Pancreas (tissue), 10 donors: ENCODE measurements at regions not wholly inside any gene's neighbourhood (a gene's known extent, or its start where the extent isn't known, plus 50 kb on each side); places are given as distances from the start of the nearest gene placed in this dataset.

Experiments
- ATAC-seq, 4 donors: fragments of 200-7000 bp; cut with Tn5 transposase; one replicate each; pipeline versions ENCODE4 v1.8.0 to v1.9.1; 2020; ENCODE audit warnings: mild to moderate bottlenecking in 4 of 4, moderate library complexity in 4 of 4
- DNase-seq, 6 donors: peaks; one replicate each; pipeline ENCODE4 v3.0.0-alpha.2; 2020
- FAIRE-seq: peaks from 2 replicates; lab custom pipeline; 2012; peaks lifted over from hg19 to GRCh38; lab: Jason Lieb, UNC
- H3K27ac ChIP-seq, 4 donors: fragments of 200-600 bp; sonication (generic); 1 replicate in 3 of 4; 2 replicates in 1 of 4; pipeline versions ENCODE4 v1.5.0 to v1.8.0; 2020
- H3K27me3 ChIP-seq, 4 donors: fragments of 200-600 bp; one replicate each; pipeline ENCODE4 v1.8.0; 2021
- H3K36me3 ChIP-seq, 3 donors: fragments of 200-600 bp; sonication (generic) in 1 of 3; one replicate each; pipeline versions ENCODE4 v1.5.0 to v1.8.0; 2020 to 2021
- H3K4me1 ChIP-seq, 3 donors: fragments of 200-600 bp; one replicate each; pipeline ENCODE4 v1.8.0; 2021
- H3K4me3 ChIP-seq, 4 donors: fragments of 200-600 bp; sonication (generic) in 2 of 4; one replicate each; pipeline versions ENCODE4 v1.5.0 to v1.8.0; 2020 to 2021
- H3K9me3 ChIP-seq, 4 donors: fragments of 200-600 bp; one replicate each; pipeline ENCODE4 v1.8.0; 2021
- CTCF ChIP-seq, 4 donors: fragments of 200-600 bp; sonication (generic) in 3 of 4; IDR thresholded peaks; one replicate each; pipeline versions ENCODE4 v1.5.0 to v1.8.0; 2021; ENCODE audit warnings: antibody characterized with exemption in 4 of 4
- WGBS, 2 donors: extraction: QIAGEN DNeasy Blood & Tissue Kit; methylation state at CpG; one replicate each; pipeline ENCODE4 v1.1.7; 2013; 5-methylcytosine and 5-hydroxymethylcytosine counted together
- intact Hi-C, 3 donors: fragments of 100-400 bp; cut with DNase I; formaldehyde crosslinking; loops; one replicate each; pipeline versions ENCODE4 v1.11.1 to v1.14.2; 2022
- donor health status: healthy with polysubstance abuse.
- donor health status: DM: no; HTN: no; CAD: no; lungs with moderate emphysema.
- donor health status: DM: no; HTN: no; CAD: no.
- donor health status: control.
- donor health status: control.
- donor health status: Bipolar disorder and iron deficiency.
- donor health status: DM: yes; HTN: yes; CAD: no.
- donor health status: DM: no; HTN: no; CAD: no.
- donor health status: DM: no; HTN: no; CAD: no.
- donor health status: DM: yes; HTN: yes; CAD: no.

- Histone ChIP-seq H3K36me3 (no peaks in the 10 kb centered on the region), H3K4me3 (no peak overlapping the region), H3K27me3 (no peaks in the 10 kb centered on the region), H3K9me3 (no peaks in the 10 kb centered on the region), H3K27ac (no peak overlapping the region), H3K4me1 (no peaks in the 10 kb centered on the region)
- 31 to 51% methylated on average over 3 of the region's 3 CpGs for WGBS, 2 donors
- DNase-seq = peak in 1 of 6 donors; percentile 24
- intact Hi-C loops = no loop called here
- no peak for FAIRE-seq
- TF ChIP-seq CTCF (IDR thresholded peaks at IDR 0.05) = no peak
- ATAC-seq = no peak
Observed at GRCh38 chr22:49230194-49230577, 597.5 kb downstream of the BRD1 start.

DNA sequence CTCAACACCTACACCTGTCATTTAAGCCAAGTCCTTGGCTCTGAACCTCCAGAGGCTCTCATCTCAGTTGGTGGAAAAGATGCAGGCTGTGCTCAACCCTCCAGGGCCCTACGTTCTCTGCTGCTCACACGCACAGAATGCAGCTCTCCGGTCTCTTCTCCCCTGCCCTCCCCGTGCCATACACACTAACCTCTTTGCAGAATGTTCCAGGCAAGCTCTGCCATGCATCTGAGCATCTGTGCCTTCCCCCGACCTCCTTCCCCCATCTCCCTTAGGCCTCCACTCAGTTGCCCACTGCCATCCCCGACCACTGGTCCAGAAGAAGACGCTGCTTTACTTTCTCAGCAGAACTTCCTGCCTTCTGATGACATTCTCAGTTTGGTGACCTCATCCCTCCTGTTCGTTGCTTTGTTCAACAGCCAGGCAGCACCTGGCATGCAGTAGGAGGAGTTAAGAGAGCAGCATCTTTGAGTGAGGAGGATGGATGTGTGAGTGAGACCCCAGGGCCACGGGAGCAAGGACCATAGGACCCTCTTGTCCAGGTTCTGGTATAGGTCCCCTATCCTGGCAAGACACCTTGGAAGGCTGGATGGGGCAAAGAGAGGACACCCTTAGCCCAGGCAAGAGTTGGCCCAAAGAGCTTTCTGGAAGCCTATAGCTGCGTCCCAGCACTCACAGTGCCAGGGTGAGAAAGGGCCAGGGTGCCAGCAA, 598.0 kb downstream of the BRD1 start:
- intact Hi-C loops = no loop called here
- 52 to 57% methylated on average over 10 of the region's 10 CpGs for WGBS, 2 donors
- H3K27me3 ChIP-seq = no peaks in the 10 kb centered on the region
- no peak overlapping the region for H3K27ac ChIP-seq
- no peaks in the 10 kb centered on the region for H3K36me3 ChIP-seq
- H3K4me1 ChIP-seq = no peaks in the 10 kb centered on the region
- no peak for FAIRE-seq
- no peak for ATAC-seq
- DNase-seq = no peak
- no peaks in the 10 kb centered on the region for H3K9me3 ChIP-seq
- no peak overlapping the region for H3K4me3 ChIP-seq
- TF ChIP-seq CTCF (IDR thresholded peaks at IDR 0.05) = no peak

DNA sequence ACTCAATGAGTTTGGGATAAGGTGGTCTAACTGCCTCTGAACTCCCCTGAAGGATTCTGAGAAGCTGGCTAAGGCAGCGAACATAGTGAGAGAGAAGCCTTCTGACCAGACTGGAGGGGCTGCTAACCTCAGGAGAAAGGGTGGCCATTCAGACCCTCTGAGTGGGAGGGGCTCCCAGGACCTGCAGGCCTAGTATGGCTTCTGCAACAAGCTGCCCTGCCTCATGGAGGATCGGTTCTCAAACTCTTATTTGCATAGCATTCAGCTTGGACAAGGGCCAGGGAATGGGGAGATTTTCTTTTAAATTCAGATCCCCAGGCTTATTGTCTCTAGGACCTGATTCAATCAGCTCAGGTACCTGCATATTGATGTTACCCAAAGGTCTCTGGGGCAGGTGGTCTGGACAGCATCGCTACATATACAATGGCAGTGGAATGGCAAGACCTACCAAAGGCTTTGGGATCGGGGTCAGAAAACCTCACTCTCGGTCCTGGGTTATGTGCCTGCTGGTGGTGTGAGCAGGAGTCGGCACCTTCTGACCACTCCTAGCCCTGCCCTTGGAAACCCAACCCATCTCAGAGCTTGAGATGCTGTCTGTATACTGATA, 599.1 kb downstream of the BRD1 start:
- FAIRE-seq = no peak
- no peak overlapping the region for H3K4me3 ChIP-seq
- H3K36me3 ChIP-seq = no peaks in the 10 kb centered on the region
- H3K4me1 ChIP-seq = no peaks in the 10 kb centered on the region
- H3K27ac ChIP-seq = no peak overlapping the region
- no peak for ATAC-seq
- 63 to 71% methylated on average over 6 of the region's 6 CpGs for WGBS, 2 donors
- no peak for TF ChIP-seq CTCF (IDR thresholded peaks at IDR 0.05)
- no peaks in the 10 kb centered on the region for H3K9me3 ChIP-seq
- DNase-seq = peak in 1 of 6 donors; percentile 6
- H3K27me3 ChIP-seq = no peaks in the 10 kb centered on the region
- intact Hi-C loops = no loop called here

DNA sequence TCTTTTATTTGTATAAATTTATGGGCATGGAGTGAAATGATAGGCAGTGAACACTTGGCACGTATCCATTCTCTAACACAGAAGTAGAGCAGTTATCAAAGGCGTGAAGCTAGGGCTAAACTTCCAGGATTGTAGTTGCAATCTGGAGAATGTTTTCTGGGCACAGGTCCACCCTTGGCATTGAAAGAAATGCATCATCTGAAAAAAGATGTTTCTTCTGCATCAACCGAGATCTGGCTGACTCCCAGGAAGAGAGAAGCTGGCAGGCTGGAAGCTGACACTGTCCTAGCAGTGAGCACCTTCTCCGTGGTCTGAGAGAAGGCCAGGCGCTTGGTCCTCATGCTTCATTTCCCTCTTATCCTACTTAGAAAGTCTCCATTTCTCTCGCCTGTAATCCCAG, 600.0 kb downstream of the BRD1 start:
- Histone ChIP-seq H3K36me3 (no peaks in the 10 kb centered on the region), H3K4me3 (no peak overlapping the region), H3K9me3 (no peaks in the 10 kb centered on the region), H3K27ac (no peak overlapping the region), H3K4me1 (no peaks in the 10 kb centered on the region), H3K27me3 (no peaks in the 10 kb centered on the region)
- DNase-seq = peak in 1 of 6 donors; percentile 3
- 54 to 69% methylated on average over 6 of the region's 6 CpGs for WGBS, 2 donors
- no peak for TF ChIP-seq CTCF (IDR thresholded peaks at IDR 0.05)
- no peak for ATAC-seq
- no peak for FAIRE-seq
- intact Hi-C loops = no loop called here

- ATAC-seq (no peak), FAIRE-seq (no peak), DNase-seq (no peak)
- H3K36me3 ChIP-seq = no peaks in the 10 kb centered on the region
- TF ChIP-seq CTCF (IDR thresholded peaks at IDR 0.05) = no peak
- intact Hi-C loops = no loop called here
- no peak overlapping the region for H3K4me3 ChIP-seq
- no peak overlapping the region for H3K27ac ChIP-seq
- H3K9me3 ChIP-seq = no peaks in the 10 kb centered on the region
- no peaks in the 10 kb centered on the region for H3K27me3 ChIP-seq
- no peaks in the 10 kb centered on the region for H3K4me1 ChIP-seq
- 47 to 50% methylated on average over 6 of the region's 6 CpGs for WGBS, 2 donors
Observed at GRCh38 chr22:49226096-49226495, 601.6 kb downstream of the BRD1 start.
